Transverse colon (tissue), 4 donors: ENCODE measurements at regions not wholly inside any gene's neighbourhood (a gene's known extent, or its start where the extent isn't known, plus 50 kb on each side); places are given as distances from the start of the nearest gene placed in this dataset.

Experiments used
- DNase-seq: peaks from one replicate; pipeline ENCODE4 v3.0.0-alpha.2; 2019
- H3K27ac ChIP-seq, 4 donors: fragments of 200-600 bp; sonication (generic); 2 replicates each; pipeline ENCODE4 v1.5.1; 2016 to 2018; ENCODE audit warnings: inconsistent platforms in 4 of 4
- H3K27me3 ChIP-seq: fragments of 200-600 bp; sonication (generic); 2 replicates; pipeline ENCODE4 v1.5.1; 2017; ENCODE audit warnings: inconsistent platforms
- H3K36me3 ChIP-seq, 4 donors: fragments of 200-600 bp; sonication (generic); 2 replicates each; pipeline ENCODE4 v1.5.1; 2017 to 2019; ENCODE audit warnings: inconsistent platforms in 4 of 4
- H3K4me1 ChIP-seq, 4 donors: fragments of 200-600 bp; sonication (generic); 2 replicates each; pipeline ENCODE4 v1.5.1; 2017 to 2020; ENCODE audit warnings: inconsistent platforms in 4 of 4
- H3K4me3 ChIP-seq, 4 donors: fragments of 200-600 bp; sonication (generic); 1 replicate in 1 of 4; 2 replicates in 3 of 4; pipeline versions ENCODE4 v1.5.1 to v1.6.1; 2017 to 2019; ENCODE audit warnings: inconsistent platforms in 4 of 4
- H3K9me3 ChIP-seq, 2 donors: fragments of 200-600 bp; sonication (generic); 2 replicates each; pipeline ENCODE4 v1.5.1; 2017 to 2019; ENCODE audit warnings: inconsistent platforms in 2 of 2
- EP300 ChIP-seq: sonication (generic); formaldehyde crosslinking; IDR thresholded peaks from one replicate; pipeline ENCODE4 v1.6.1; 2017; ENCODE audit warnings: antibody characterized with exemption, low read depth
- POLR2A ChIP-seq: fragments of 450-650 bp; IDR thresholded peaks from one replicate; pipeline ENCODE4 v1.6.1; 2016; ENCODE audit warnings: antibody characterized with exemption, mild to moderate bottlenecking, moderate library complexity
- POLR2AphosphoS5 ChIP-seq, 3 donors: sonication (generic); formaldehyde crosslinking; IDR thresholded peaks; one replicate each; pipeline ENCODE4 v1.6.1; 2016; ENCODE audit warnings: antibody characterized with exemption in 3 of 3
- WGBS, 2 donors: methylation state at CpG; one replicate each; pipeline ENCODE4 v1.1.5; 2018; ENCODE audit warnings: low coverage in 1 of 2; 5-methylcytosine and 5-hydroxymethylcytosine counted together
- in situ Hi-C, 4 donors: fragments of 200-750 bp; cut with MboI; loops; one replicate each; pipeline versions ENCODE4 v1.15.0 to v1.15.1; 2017; ENCODE audit warnings: low sequenced_read_pairs in 3 of 4, low pct_ligation_motif_present in 1 of 4, low pct_unique_long_range_greater_than_20kb in 1 of 4
- intact Hi-C: fragments of 100-400 bp; cut with DNase I; formaldehyde crosslinking; loops from one replicate; pipeline ENCODE4 v1.15.1; 2023; ENCODE audit warnings: low total_unique reads
- TF ChIP-seq, protein P1 (sequence below), 5 experiments: fragments of 200-600 bp in 3 of 5; fragments of 450-650 bp in 2 of 5; sonication (generic) in 3 of 5; IDR thresholded peaks; 1 replicate in 2 of 5; 2 replicates in 3 of 5; pipeline ENCODE4 v1.5.1; 2016 to 2017; ENCODE audit warnings: antibody characterized with exemption in 5 of 5, inconsistent platforms in 3 of 5, mild to moderate bottlenecking in 2 of 5, moderate library complexity in 1 of 5

DNA sequence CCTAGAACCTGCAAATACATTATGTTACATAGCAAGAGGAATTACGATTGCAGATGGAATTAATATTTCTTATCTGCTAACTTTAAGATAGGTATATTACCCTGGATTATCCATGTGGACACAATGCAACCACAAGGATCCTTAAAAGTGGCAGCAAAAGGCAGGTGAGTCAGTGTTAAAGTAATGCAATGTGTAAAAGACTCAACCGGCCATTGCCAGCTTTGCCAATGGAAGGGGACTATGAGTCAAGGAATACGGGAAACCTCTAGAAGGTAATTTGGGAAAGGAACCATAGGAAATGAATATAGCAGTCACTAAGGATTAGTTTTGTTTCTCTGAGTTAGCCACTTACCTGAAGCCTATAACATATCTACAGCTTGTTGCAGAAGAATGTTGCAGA lies 692.1 kb upstream of the ZP4 start:
- in situ Hi-C loops (no loop called here), intact Hi-C loops (no loop called here)
- Histone ChIP-seq H3K27me3 (no peaks in the 10 kb centered on the region), H3K4me1 (no peaks in the 10 kb centered on the region), H3K36me3 (no peaks in the 10 kb centered on the region), H3K9me3 (no peaks in the 10 kb centered on the region), H3K4me3 (no peak overlapping the region), H3K27ac (no peak overlapping the region)
- whole genome bisulfite sequencing, 2 donors = 82 to 87% methylated on average over 3 of the region's 3 CpGs
- DNase-seq = no peak
- TF ChIP-seq POLR2AphosphoS5 (IDR thresholded peaks at IDR 0.05) (no peak), EP300 (no peak), POLR2A (no peak)
- TF ChIP-seq, protein P1, sequence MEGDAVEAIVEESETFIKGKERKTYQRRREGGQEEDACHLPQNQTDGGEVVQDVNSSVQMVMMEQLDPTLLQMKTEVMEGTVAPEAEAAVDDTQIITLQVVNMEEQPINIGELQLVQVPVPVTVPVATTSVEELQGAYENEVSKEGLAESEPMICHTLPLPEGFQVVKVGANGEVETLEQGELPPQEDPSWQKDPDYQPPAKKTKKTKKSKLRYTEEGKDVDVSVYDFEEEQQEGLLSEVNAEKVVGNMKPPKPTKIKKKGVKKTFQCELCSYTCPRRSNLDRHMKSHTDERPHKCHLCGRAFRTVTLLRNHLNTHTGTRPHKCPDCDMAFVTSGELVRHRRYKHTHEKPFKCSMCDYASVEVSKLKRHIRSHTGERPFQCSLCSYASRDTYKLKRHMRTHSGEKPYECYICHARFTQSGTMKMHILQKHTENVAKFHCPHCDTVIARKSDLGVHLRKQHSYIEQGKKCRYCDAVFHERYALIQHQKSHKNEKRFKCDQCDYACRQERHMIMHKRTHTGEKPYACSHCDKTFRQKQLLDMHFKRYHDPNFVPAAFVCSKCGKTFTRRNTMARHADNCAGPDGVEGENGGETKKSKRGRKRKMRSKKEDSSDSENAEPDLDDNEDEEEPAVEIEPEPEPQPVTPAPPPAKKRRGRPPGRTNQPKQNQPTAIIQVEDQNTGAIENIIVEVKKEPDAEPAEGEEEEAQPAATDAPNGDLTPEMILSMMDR (IDR thresholded peaks at IDR 0.05) = no peak

DNA sequence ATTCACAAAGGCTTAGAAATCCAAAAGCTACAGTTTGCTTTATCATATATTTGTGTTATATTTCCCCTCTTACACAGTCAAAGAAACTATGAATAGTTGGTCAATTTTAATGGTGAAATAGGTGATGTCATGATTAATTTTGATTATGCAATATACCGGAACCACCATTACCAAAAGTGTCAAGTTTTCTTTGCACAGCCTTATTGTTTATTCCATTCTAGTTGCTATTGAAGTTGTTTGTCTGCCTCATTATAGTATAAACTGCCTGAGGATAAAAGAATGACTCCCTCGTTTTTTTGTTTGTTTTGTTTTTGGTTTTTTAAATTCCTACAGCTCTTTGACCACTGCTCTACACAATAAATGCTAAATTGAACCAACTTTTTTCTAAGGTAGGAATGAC lies 690.6 kb upstream of the ZP4 start:
- intact Hi-C loops (no loop called here), in situ Hi-C loops (no loop called here)
- WGBS, 2 donors = 53 to 68% methylated on average over 2 of the region's 2 CpGs

DNA sequence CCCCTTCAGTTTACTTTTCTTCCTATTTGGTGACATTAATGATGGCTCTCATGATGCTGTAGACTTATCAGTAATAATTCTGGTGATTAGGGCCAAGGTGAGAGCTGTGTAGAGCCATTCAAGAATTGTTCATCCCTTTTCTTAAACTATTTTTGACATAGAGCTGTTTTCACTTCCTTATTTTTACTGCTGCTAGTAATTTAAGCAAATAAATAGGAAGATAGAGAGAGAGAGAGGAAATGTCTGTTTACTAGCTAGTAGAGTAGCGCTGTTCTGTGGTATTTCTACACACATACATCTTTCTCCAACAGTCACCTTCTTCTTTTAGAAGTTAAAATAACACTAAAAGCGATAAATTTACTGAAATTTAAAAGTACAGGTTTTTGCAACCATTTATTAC lies 678.0 kb upstream of the ZP4 start:
- no peak for TF ChIP-seq POLR2AphosphoS5 (IDR thresholded peaks at IDR 0.05)
- no peak for TF ChIP-seq POLR2A
- no peak for TF ChIP-seq EP300
- TF ChIP-seq, protein P1 (IDR thresholded peaks at IDR 0.05) = no peak
- no peak for DNase-seq
- no peaks in the 10 kb centered on the region for H3K4me1 ChIP-seq
- no peak overlapping the region for H3K27ac ChIP-seq
- no peaks in the 10 kb centered on the region for H3K9me3 ChIP-seq
- WGBS, 2 donors = 50 to 54% methylated on average over 2 of the region's 2 CpGs
- in situ Hi-C loops (no loop called here), intact Hi-C loops (no loop called here)
- no peaks in the 10 kb centered on the region for H3K36me3 ChIP-seq
- H3K4me3 ChIP-seq = no peak overlapping the region
- H3K27me3 ChIP-seq = no peaks in the 10 kb centered on the region

More for the DNA sequence above, 690.6 kb upstream of the ZP4 start:
- TF ChIP-seq EP300 (no peak), POLR2A (no peak), POLR2AphosphoS5 (IDR thresholded peaks at IDR 0.05) (no peak)
- TF ChIP-seq, protein P1 (IDR thresholded peaks at IDR 0.05) = no peak
- Histone ChIP-seq H3K27me3 (no peaks in the 10 kb centered on the region), H3K4me3 (no peak overlapping the region), H3K27ac (no peak overlapping the region), H3K9me3 (no peaks in the 10 kb centered on the region), H3K36me3 (no peaks in the 10 kb centered on the region), H3K4me1 (no peaks in the 10 kb centered on the region)
- no peak for DNase-seq

DNA sequence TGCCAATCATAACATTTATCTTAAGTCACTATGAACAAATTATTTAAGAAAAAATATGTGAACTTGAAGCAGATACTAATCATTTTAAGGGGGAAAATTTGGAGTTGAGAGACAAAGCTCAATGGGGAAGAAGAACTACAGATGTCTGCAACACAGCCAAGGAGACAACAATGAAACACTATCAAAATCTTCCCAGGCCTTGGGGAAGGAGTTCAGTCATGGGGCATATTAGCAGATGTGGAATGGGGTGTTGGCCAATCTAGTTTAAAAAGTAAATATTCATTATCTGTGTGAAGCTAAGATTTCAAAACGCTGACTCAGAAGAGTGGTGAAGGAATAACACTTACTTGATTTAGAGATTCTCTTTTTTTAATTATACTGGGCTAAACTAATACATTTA lies 671.6 kb upstream of the ZP4 start:
- Histone ChIP-seq H3K9me3 (no peaks in the 10 kb centered on the region), H3K27ac (no peak overlapping the region), H3K4me1 (no peaks in the 10 kb centered on the region), H3K4me3 (no peak overlapping the region), H3K36me3 (no peaks in the 10 kb centered on the region), H3K27me3 (no peaks in the 10 kb centered on the region)
- in situ Hi-C loops (no loop called here), intact Hi-C loops (no loop called here)
- DNase-seq = no peak
- 10 to 29% methylated on average over 1 of the region's 1 CpG for WGBS, 2 donors
- TF ChIP-seq POLR2A (no peak), EP300 (no peak), POLR2AphosphoS5 (IDR thresholded peaks at IDR 0.05) (no peak)
- TF ChIP-seq, protein P1 (IDR thresholded peaks at IDR 0.05) = no peak
